Panc1 (cell line): ENCODE measurements at regions not wholly inside any gene's neighbourhood (a gene's known extent, or its start where the extent isn't known, plus 50 kb on each side); places are given as distances from the start of the nearest gene placed in this dataset.

ENCODE experiments used
- ATAC-seq: fragments of 200-7000 bp; cut with Tn5 transposase; 2 replicates; pipeline ENCODE4 v1.9.1; 2020; ENCODE audit warnings: mild to moderate bottlenecking, moderate library complexity
- BruUV-seq: library from RNA; stranded (reverse); fragments of 400-500 nt; replicated peaks from 2 replicates; lab custom pipeline; 2021; lab: Mats Ljungman, UMichigan
- CTCF ChIA-PET: fragments of 300-600 bp; sonication (Branson Sonifier 250); formaldehyde crosslinking; loops from one replicate; lab custom pipeline; 2022; ENCODE audit warnings: antibody characterized with exemption; lab: Charles Lee
- POLR2A ChIA-PET: fragments of 300-600 bp; sonication (Branson Sonifier 250); formaldehyde crosslinking; loops from one replicate; lab custom pipeline; 2022; ENCODE audit warnings: antibody characterized with exemption; lab: Charles Lee
- DNase-seq: peaks from one replicate; pipeline ENCODE4 v3.0.0-alpha.2; 2010; ENCODE audit warnings: low read depth, low spot score
- H3K27ac ChIP-seq: 2 replicates; pipeline ENCODE4 v1.5.1; 2011; ENCODE audit warnings: mild to moderate bottlenecking, low read length, inconsistent platforms
- H3K27me3 ChIP-seq: fragments of 200-500 bp; sonication (Bioruptor generic); 2 replicates; pipeline ENCODE4 v1.6.0; 2014; ENCODE audit warnings: low read length, inconsistent platforms; ENCODE audit not compliant: control insufficient read depth, insufficient read depth
- H3K36me3 ChIP-seq: fragments of 200-500 bp; sonication (Bioruptor generic); 2 replicates; pipeline ENCODE4 v1.5.1; 2014; ENCODE audit warnings: inconsistent platforms, mild to moderate bottlenecking, low read length, moderate library complexity; ENCODE audit not compliant: control insufficient read depth, insufficient read depth
- H3K4me1 ChIP-seq: 2 replicates; pipeline ENCODE4 v1.5.1; 2011; ENCODE audit warnings: inconsistent platforms, mild to moderate bottlenecking, low read length, moderate library complexity; ENCODE audit not compliant: control insufficient read depth, insufficient read depth
- H3K4me3 ChIP-seq, 2 experiments: 2 replicates each; pipeline ENCODE4 v1.5.1; 2011 to 2012; ENCODE audit warnings: low read depth in 2 of 2, low read length in 2 of 2, mild to moderate bottlenecking in 2 of 2, inconsistent platforms in 1 of 2, moderate library complexity in 1 of 2
- H3K9me3 ChIP-seq: fragments of 200-500 bp; sonication (Bioruptor generic); 2 replicates; pipeline ENCODE4 v1.5.1; 2014; ENCODE audit warnings: low read depth, mild to moderate bottlenecking, inconsistent platforms, low read length, moderate library complexity; ENCODE audit not compliant: control insufficient read depth, insufficient read depth
- POLR2AphosphoS5 ChIP-seq: IDR thresholded peaks from 2 replicates; pipeline ENCODE4 v1.6.1; 2012; ENCODE audit warnings: mild to moderate bottlenecking, low read depth, low read length, moderate library complexity
- SIN3A ChIP-seq: IDR thresholded peaks from 2 replicates; pipeline ENCODE4 v1.6.1; 2012; ENCODE audit warnings: low read depth, mild to moderate bottlenecking, low read length, moderate library complexity, borderline replicate concordance; ENCODE audit not compliant: insufficient read depth
- TCF7L2 ChIP-seq: IDR thresholded peaks from 2 replicates; pipeline ENCODE4 v1.6.1; 2011; ENCODE audit warnings: mild to moderate bottlenecking, low read depth, low read length, inconsistent platforms
- in situ Hi-C: cut with HindIII; loops from 2 replicates; pipeline ENCODE4 v1.10.0; 2016; ENCODE audit warnings: low sequenced_read_pairs, low pct_unique_long_range_greater_than_20kb
- intact Hi-C: fragments of 100-400 bp; cut with micrococcal nuclease; formaldehyde crosslinking; loops from one replicate; pipeline ENCODE4 v1.10.0; 2022; ENCODE audit not compliant: unreplicated experiment
- TF ChIP-seq, protein P1 (sequence below), 2 experiments: IDR thresholded peaks; 2 replicates each; pipeline ENCODE4 v1.6.1; 2011 to 2012; ENCODE audit warnings: low read depth in 2 of 2, control low read depth in 1 of 2, low read length in 1 of 2, mild to moderate bottlenecking in 1 of 2, moderate library complexity in 1 of 2; ENCODE audit not compliant: insufficient read depth in 1 of 2
- TF ChIP-seq, protein P2 (sequence below): fragments of 450-650 bp; IDR thresholded peaks from 2 replicates; pipeline ENCODE4 v1.5.1; 2017; ENCODE audit warnings: mild to moderate bottlenecking

DNA sequence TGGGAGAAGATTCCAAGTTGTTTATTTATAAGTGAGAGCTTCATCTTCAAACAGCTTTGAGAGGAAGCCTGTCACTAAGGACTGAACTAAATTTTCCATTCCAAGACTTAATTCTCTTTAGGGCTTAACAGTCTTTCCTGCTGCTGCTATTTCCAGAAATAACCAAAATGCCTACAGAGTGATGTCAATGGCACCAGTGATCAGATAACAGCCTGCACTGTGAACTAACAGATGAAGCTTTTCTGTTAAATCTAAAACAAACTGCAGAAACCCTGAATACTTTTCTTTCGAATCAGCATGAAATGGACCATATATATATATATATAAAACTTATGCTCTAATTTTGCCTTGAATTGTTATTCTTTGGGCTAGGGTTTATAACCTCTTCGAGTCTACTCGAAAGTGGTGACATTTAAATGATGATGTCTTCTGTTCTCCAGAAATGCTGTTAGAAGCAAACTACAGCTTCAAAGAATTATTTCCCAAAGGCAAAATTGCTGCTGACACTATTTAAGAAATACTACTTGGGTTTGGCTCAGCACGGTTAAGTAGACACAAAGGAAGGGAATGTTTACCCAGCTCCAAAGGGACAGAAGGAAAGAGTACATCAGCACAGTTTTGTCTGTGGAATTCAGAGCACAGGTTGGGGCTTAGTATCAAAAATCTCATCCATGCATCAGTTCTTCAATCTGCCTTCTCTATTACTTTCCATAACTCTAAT, 238.5 kb upstream of the LRRN1 start:
- intact Hi-C loops (no loop called here), in situ Hi-C loops (no loop called here)
- Histone ChIP-seq H3K4me3 (no peak overlapping the region), H3K27ac (no peak overlapping the region), H3K36me3 (no peaks in the 10 kb centered on the region), H3K9me3 (no peaks in the 10 kb centered on the region), H3K4me1 (no peaks in the 10 kb centered on the region), H3K27me3 (no peaks in the 10 kb centered on the region)
- ATAC-seq (no peak), DNase-seq (no peak)
- no TSS peak for BruUV-seq
- ChIA-PET CTCF (no interaction called here), POLR2A (no interaction called here)
- TF ChIP-seq SIN3A (no peak), TCF7L2 (no peak), POLR2AphosphoS5 (no peak)
- TF ChIP-seq, protein P1, sequence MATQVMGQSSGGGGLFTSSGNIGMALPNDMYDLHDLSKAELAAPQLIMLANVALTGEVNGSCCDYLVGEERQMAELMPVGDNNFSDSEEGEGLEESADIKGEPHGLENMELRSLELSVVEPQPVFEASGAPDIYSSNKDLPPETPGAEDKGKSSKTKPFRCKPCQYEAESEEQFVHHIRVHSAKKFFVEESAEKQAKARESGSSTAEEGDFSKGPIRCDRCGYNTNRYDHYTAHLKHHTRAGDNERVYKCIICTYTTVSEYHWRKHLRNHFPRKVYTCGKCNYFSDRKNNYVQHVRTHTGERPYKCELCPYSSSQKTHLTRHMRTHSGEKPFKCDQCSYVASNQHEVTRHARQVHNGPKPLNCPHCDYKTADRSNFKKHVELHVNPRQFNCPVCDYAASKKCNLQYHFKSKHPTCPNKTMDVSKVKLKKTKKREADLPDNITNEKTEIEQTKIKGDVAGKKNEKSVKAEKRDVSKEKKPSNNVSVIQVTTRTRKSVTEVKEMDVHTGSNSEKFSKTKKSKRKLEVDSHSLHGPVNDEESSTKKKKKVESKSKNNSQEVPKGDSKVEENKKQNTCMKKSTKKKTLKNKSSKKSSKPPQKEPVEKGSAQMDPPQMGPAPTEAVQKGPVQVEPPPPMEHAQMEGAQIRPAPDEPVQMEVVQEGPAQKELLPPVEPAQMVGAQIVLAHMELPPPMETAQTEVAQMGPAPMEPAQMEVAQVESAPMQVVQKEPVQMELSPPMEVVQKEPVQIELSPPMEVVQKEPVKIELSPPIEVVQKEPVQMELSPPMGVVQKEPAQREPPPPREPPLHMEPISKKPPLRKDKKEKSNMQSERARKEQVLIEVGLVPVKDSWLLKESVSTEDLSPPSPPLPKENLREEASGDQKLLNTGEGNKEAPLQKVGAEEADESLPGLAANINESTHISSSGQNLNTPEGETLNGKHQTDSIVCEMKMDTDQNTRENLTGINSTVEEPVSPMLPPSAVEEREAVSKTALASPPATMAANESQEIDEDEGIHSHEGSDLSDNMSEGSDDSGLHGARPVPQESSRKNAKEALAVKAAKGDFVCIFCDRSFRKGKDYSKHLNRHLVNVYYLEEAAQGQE (IDR thresholded peaks at IDR 0.05; ENCODE audit: insufficient read depth in 1 of 2, low read depth in 2 of 2, low read length in 1 of 2) = no peak
- TF ChIP-seq, protein P2, sequence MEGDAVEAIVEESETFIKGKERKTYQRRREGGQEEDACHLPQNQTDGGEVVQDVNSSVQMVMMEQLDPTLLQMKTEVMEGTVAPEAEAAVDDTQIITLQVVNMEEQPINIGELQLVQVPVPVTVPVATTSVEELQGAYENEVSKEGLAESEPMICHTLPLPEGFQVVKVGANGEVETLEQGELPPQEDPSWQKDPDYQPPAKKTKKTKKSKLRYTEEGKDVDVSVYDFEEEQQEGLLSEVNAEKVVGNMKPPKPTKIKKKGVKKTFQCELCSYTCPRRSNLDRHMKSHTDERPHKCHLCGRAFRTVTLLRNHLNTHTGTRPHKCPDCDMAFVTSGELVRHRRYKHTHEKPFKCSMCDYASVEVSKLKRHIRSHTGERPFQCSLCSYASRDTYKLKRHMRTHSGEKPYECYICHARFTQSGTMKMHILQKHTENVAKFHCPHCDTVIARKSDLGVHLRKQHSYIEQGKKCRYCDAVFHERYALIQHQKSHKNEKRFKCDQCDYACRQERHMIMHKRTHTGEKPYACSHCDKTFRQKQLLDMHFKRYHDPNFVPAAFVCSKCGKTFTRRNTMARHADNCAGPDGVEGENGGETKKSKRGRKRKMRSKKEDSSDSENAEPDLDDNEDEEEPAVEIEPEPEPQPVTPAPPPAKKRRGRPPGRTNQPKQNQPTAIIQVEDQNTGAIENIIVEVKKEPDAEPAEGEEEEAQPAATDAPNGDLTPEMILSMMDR = no peak

DNA sequence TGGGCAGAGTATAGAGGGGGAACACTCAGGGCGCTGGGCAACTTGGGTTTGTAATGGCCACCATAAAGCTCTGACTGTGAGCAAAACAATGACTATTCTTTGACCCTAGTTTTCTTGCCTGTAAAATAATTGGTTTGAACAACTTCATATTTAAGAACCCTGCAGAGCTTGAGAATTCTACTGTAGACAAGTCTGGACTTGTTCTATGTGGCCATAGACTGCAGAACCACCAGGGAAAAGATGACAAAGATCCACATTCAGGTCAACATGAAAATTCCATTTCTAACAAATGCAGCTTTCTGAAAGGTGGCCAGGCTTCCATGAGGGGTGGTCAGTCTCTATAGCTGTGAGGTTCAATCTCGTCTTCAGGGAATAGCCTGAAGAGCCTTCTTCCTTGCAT, 239.4 kb upstream of the LRRN1 start:
- POLR2A ChIA-PET = no interaction called here

More for the DNA sequence above, 239.4 kb upstream of the LRRN1 start:
- BruUV-seq = no TSS peak
- no peaks in the 10 kb centered on the region for H3K27me3 ChIP-seq
- no peaks in the 10 kb centered on the region for H3K4me1 ChIP-seq
- H3K36me3 ChIP-seq = no peaks in the 10 kb centered on the region
- TF ChIP-seq SIN3A (no peak), POLR2AphosphoS5 (no peak), TCF7L2 (no peak)
- TF ChIP-seq, protein P2 = no peak
- TF ChIP-seq, protein P1 (IDR thresholded peaks at IDR 0.05; ENCODE audit: insufficient read depth in 1 of 2, low read depth in 2 of 2, low read length in 1 of 2) = no peak
- ATAC-seq (no peak), DNase-seq (no peak)
- no peaks in the 10 kb centered on the region for H3K9me3 ChIP-seq
- H3K27ac ChIP-seq = no peak overlapping the region
- intact Hi-C loops (no loop called here), in situ Hi-C loops (no loop called here)
- CTCF ChIA-PET = no interaction called here
- H3K4me3 ChIP-seq = no peak overlapping the region
